T47D (cell line): ENCODE measurements at regions not wholly inside any gene's neighbourhood (a gene's known extent, or its start where the extent isn't known, plus 50 kb on each side); places are given as distances from the start of the nearest gene placed in this dataset.
A peak's percentile ranks its signal among the peaks of the same experiment; 100 is the strongest.
"Not testable (repeated sequence)": the region's sequence is repeated elsewhere in the genome, so short reads cannot be mapped to it uniquely, and the experiment has no call there.

Experiments
- DNase-seq, 2 experiments: peaks; one replicate each; pipeline versions ENCODE4 v3.0.0 to v3.0.0-alpha.2; 2011 to 2012; ENCODE audit warnings: low read depth in 1 of 2, low spot score in 1 of 2
- JUND ChIP-seq: IDR thresholded peaks from 2 replicates; pipeline ENCODE4 v1.6.1; 2012; ENCODE audit warnings: low read depth
- in situ Hi-C: cut with HindIII; loops from 2 replicates; pipeline ENCODE4 v1.10.0; 2016; ENCODE audit warnings: low sequenced_read_pairs, low pct_unique_long_range_greater_than_20kb

- no peak for DNase-seq
- no peak for TF ChIP-seq JUND
- in situ Hi-C loops, result no loop called here
These were observed 159.6 kb upstream of the ADAMTSL1 start for GRCh38 chr9:18314316-18314715.

- TF ChIP-seq JUND, result no peak
- in situ Hi-C loops, result no loop called here
- no peak for DNase-seq
These were observed 156.1 kb upstream of the ADAMTSL1 start for GRCh38 chr9:18317896-18318295.

- in situ Hi-C loops, result no loop called here
- DNase-seq, result no peak
These were observed 154.0 kb upstream of the ADAMTSL1 start for GRCh38 chr9:18319918-18320445.

GRCh38 chr9:18324928-18325745, 148.8 kb upstream of the ADAMTSL1 start:
- no peak for TF ChIP-seq JUND
- in situ Hi-C loops, result no loop called here
- DNase-seq, result peak in 1 of 2 experiments; percentile 3

More at GRCh38 chr9:18319918-18320445, 154.0 kb upstream of the ADAMTSL1 start:
- no peak for TF ChIP-seq JUND

GRCh38 chr9:18325746-18326011, 148.3 kb upstream of the ADAMTSL1 start:
- DNase-seq, in situ Hi-C loops: not testable (repeated sequence)

GRCh38 chr9:18327121-18327520, 146.8 kb upstream of the ADAMTSL1 start:
- no peak for DNase-seq
- in situ Hi-C loops, result no loop called here
- no peak for TF ChIP-seq JUND

- DNase-seq, result no peak
- in situ Hi-C loops, result no loop called here
- no peak for TF ChIP-seq JUND
These were observed 143.3 kb upstream of the ADAMTSL1 start for GRCh38 chr9:18330401-18331309.

GRCh38 chr9:18331310-18331684, 142.7 kb upstream of the ADAMTSL1 start:
- in situ Hi-C loops, result no loop called here
- TF ChIP-seq JUND, result no peak
- no peak for DNase-seq

- no peak for TF ChIP-seq JUND
- in situ Hi-C loops, result no loop called here
- DNase-seq, result no peak
These were observed 142.1 kb upstream of the ADAMTSL1 start for GRCh38 chr9:18331808-18332209.

GRCh38 chr9:18333157-18333556, 140.8 kb upstream of the ADAMTSL1 start:
- TF ChIP-seq JUND, result no peak
- in situ Hi-C loops, result no loop called here
- DNase-seq, result no peak

- TF ChIP-seq JUND, result no peak
- DNase-seq, result no peak
- in situ Hi-C loops, result no loop called here
These were observed 138.1 kb upstream of the ADAMTSL1 start for GRCh38 chr9:18335825-18336224.

- in situ Hi-C loops, result no loop called here
- no peak for DNase-seq
- TF ChIP-seq JUND, result no peak
These were observed 135.9 kb upstream of the ADAMTSL1 start for GRCh38 chr9:18338042-18338441.

- no peak for TF ChIP-seq JUND
- DNase-seq, result no peak
- in situ Hi-C loops, result no loop called here
These were observed 130.2 kb upstream of the ADAMTSL1 start for GRCh38 chr9:18343784-18344183.
